ENCODE measurements at regions not wholly inside any gene's neighbourhood (a gene's known extent, or its start where the extent isn't known, plus 50 kb on each side); places are given as distances from the start of the nearest gene placed in this dataset.

DNA sequence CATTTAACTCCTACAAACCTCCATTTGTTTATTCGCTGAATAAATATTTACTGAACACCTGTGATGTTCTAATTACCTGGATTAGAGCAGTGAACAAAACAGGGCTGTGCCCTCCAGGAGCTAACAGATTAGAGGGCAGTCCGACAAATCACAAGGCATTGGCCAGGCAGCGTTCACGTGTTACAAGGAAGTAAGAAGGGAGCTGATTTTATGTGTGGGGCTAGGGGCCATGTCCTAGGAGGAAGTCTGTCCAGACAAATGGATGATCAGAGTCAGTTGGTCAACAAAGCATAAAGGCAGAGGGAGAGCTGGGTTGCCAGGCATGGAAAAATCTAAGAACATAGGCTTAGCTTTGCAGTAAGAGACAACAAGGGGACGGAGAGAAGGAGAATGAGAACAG lies 57.3 kb upstream of the BACE2 start:
- FAIRE-seq (no peak), DNase-seq (ENCODE audit: insufficient read length) (no peak)
- TF ChIP-seq POLR2AphosphoS5 (IDR thresholded peaks at IDR 0.05; ENCODE audit: low read depth, low read length) (no peak), TAF1 (IDR thresholded peaks at IDR 0.05; ENCODE audit: borderline replicate concordance, low read depth, low read length) (no peak), POLR2A (IDR thresholded peaks at IDR 0.05; ENCODE audit: low read depth, low read length) (no peak)

DNA sequence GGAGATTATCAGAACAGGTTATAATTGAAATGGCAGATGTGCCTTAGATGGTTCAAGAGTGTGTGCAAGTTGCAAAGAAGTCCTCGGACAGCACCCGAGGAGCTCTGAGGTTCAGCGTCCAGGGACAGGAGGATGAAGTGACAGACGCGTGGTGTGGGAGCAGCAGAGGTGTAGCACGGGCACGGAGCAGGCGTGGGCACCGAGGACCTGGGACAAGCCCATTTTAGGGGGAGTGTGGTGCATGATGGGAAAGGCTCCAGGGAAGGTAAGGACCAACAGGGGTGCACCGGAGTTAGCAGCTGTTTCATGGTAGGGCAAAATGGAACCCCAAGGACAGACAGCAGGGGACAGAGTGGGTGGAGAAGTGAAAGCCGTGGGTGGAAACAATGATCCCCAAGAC lies 56.3 kb upstream of the BACE2 start:
- FAIRE-seq (no peak), DNase-seq (ENCODE audit: insufficient read length) (no peak)
- TF ChIP-seq POLR2A (IDR thresholded peaks at IDR 0.05; ENCODE audit: low read depth, low read length) (no peak), POLR2AphosphoS5 (IDR thresholded peaks at IDR 0.05; ENCODE audit: low read depth, low read length) (no peak), TAF1 (IDR thresholded peaks at IDR 0.05; ENCODE audit: borderline replicate concordance, low read depth, low read length) (no peak)

DNA sequence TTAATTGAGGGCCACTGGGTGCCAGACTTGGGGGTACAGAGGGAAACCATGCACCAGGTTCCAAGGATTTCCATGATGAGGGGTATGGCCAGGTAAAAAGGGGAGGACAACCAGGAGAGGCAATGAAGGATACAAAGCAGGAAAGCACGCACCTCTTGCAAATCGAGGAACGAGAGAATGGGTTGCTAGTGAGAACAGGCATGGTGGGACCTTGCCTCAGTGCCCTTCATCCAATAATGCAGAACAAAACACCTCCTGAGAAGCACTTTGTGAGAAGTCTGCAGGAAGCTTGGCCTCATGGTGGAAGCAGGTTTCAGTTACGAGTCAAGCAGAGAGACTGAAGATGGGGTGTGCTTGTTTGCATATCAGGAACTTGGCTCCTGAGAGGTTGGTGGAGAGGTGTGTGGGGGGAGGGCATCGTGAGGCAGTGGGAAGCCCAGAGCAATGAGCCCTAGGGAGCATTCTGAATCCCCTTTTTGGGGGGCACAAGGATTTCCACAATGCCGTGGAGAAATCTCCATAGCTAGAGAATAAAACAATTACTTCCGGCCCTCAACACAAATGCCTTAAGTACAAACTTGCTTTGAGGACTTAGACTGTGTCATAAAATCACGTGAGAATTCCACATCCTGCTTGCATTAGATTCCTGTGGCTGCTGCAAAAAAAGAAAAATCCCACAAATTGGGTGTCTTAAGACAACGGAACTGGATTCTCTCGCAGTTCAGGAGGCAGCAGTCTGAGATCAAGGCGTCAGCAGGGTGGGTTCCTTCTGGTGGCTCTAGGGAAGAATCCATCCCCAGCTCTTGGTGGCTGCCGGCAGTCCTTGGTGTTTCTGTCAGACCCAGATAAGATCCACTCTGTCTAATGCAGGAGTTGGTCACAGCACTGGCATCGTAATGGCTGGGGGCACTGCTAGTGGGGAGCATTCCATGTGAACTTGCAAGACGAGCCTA lies 54.9 kb upstream of the BACE2 start:
- FAIRE-seq = no peak
- TF ChIP-seq TAF1 (IDR thresholded peaks at IDR 0.05; ENCODE audit: borderline replicate concordance, low read depth, low read length) = no peak
- no peak for TF ChIP-seq POLR2A (IDR thresholded peaks at IDR 0.05; ENCODE audit: low read depth, low read length)
- no peak for TF ChIP-seq POLR2AphosphoS5 (IDR thresholded peaks at IDR 0.05; ENCODE audit: low read depth, low read length)
- no peak for DNase-seq (ENCODE audit: insufficient read length)

DNA sequence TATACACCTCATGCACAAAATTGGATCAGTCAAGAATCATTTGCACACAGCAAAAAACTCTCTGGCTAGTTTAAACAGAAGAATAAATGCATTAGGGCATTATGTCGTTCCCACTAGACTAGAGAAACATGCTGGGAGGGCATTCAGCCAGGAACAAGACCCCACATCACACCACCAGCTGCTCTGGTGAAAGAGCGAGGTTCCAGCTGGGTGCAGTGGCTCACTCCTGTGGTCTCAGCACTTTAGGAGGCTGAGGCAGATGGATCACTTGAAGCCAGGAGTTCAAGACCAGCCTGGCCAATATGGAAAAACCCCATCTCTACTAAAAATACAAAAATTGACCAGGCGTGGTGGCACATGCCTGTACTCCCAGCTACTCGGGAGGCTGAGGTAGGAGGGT lies 52.1 kb upstream of the BACE2 start:
- FAIRE-seq (no peak), DNase-seq (ENCODE audit: insufficient read length) (no peak)

More for the DNA sequence above, 52.1 kb upstream of the BACE2 start:
- TF ChIP-seq TAF1 (IDR thresholded peaks at IDR 0.05; ENCODE audit: borderline replicate concordance, low read depth, low read length) (no peak), POLR2AphosphoS5 (IDR thresholded peaks at IDR 0.05; ENCODE audit: low read depth, low read length) (no peak), POLR2A (IDR thresholded peaks at IDR 0.05; ENCODE audit: low read depth, low read length) (no peak)
